ENCODE measurements at regions not wholly inside any gene's neighbourhood (a gene's known extent, or its start where the extent isn't known, plus 50 kb on each side); places are given as distances from the start of the nearest gene placed in this dataset.
A peak's percentile ranks its signal among the peaks of the same experiment; 100 is the strongest.

GRCh38 chr4:177161781-177162180 lies 147.9 kb upstream of the NEIL3 start:
- TF ChIP-seq, protein P1, sequence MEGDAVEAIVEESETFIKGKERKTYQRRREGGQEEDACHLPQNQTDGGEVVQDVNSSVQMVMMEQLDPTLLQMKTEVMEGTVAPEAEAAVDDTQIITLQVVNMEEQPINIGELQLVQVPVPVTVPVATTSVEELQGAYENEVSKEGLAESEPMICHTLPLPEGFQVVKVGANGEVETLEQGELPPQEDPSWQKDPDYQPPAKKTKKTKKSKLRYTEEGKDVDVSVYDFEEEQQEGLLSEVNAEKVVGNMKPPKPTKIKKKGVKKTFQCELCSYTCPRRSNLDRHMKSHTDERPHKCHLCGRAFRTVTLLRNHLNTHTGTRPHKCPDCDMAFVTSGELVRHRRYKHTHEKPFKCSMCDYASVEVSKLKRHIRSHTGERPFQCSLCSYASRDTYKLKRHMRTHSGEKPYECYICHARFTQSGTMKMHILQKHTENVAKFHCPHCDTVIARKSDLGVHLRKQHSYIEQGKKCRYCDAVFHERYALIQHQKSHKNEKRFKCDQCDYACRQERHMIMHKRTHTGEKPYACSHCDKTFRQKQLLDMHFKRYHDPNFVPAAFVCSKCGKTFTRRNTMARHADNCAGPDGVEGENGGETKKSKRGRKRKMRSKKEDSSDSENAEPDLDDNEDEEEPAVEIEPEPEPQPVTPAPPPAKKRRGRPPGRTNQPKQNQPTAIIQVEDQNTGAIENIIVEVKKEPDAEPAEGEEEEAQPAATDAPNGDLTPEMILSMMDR (IDR thresholded peaks at IDR 0.05; ENCODE audit: insufficient read depth, low read length) = no peak
- no peak overlapping the region for H3K4me3 ChIP-seq (ENCODE audit: low read depth, low read length)
- DNase-seq (ENCODE audit: low read depth) = no peak

- H3K4me3 ChIP-seq (ENCODE audit: low read depth, low read length) = no peak overlapping the region
- TF ChIP-seq, protein P1 (IDR thresholded peaks at IDR 0.05; ENCODE audit: insufficient read depth, low read length) = no peak
- DNase-seq (ENCODE audit: low read depth) = no peak
Observed at GRCh38 chr4:177163532-177163931, 146.1 kb upstream of the NEIL3 start.

DNA sequence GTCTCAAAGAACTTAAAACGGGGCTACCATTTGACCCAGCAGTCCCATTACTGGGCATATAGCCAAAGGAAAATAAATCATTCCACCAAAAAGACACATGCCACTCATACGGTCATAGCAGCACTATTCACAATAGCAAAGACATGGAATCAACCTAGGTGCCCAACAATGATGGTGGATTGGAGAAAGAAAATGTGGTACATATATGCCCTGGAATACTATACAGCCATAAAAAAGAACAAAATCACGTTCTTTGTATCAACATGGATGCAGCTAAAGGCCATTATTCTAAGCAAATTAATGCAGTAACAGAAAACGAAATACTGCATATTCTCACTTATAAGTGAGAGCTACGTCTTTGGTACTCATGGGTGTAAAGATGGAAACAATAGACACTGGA lies 138.1 kb upstream of the NEIL3 start:
- TF ChIP-seq, protein P1 (IDR thresholded peaks at IDR 0.05; ENCODE audit: insufficient read depth, low read length) = no peak
- H3K4me3 ChIP-seq (ENCODE audit: low read depth, low read length) = no peak overlapping the region
- DNase-seq (ENCODE audit: low read depth) = no peak

GRCh38 chr4:177175473-177175872 lies 134.2 kb upstream of the NEIL3 start:
- no peak overlapping the region for H3K4me3 ChIP-seq (ENCODE audit: low read depth, low read length)
- TF ChIP-seq, protein P1 (IDR thresholded peaks at IDR 0.05; ENCODE audit: insufficient read depth, low read length) = no peak
- no peak for DNase-seq (ENCODE audit: low read depth)

DNA sequence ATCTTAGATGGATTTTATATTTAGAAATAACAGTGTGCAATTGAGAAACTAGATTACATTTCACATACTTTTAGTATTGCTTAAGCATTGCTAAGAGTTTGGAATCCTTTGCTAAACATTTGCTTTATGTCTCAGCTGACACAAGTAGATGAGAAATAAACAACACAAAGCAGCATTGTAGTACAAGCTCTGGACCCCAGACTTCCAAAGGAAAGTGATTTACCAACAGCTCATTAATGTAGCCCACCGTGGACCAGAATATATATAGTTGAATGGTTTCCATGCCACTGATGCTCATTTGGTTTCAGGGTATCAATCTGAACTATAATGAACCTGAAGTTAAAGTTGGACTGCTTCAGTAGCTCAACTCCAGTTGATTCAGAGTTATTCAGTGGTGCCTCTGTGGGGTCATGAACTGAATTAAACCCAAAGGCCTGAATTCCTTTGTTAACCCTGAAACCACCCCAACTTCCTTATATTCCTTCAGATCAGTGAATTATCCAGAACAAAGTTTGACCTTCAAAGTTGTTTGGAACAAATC lies 132.1 kb upstream of the NEIL3 start:
- DNase-seq (ENCODE audit: low read depth) = peak; percentile 88
- H3K4me3 ChIP-seq (ENCODE audit: low read depth, low read length) = no peak overlapping the region
- TF ChIP-seq, protein P1 (IDR thresholded peaks at IDR 0.05; ENCODE audit: insufficient read depth, low read length) = no peak

DNA sequence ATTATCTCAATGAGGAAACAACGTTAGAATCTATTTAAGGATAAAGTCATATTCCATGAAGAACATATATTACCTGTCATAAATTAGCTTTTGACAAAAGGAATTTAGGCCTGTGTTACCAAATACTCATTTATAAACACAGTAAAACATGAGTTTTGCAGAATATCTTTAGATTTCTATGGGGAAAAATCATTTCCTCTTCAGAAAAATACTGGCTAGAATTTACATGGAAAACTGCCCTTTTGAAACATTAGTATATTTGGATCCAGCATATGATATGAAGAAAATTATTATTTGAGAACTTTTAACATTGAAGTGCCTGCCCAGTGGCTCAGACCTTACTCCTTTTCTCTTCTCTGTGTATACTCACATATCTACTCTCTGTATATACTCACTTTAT lies 131.4 kb upstream of the NEIL3 start:
- TF ChIP-seq, protein P1 (IDR thresholded peaks at IDR 0.05; ENCODE audit: insufficient read depth, low read length) = no peak
- H3K4me3 ChIP-seq (ENCODE audit: low read depth, low read length) = no peak overlapping the region
- DNase-seq (ENCODE audit: low read depth) = no peak

GRCh38 chr4:177182166-177182565 lies 127.5 kb upstream of the NEIL3 start:
- H3K4me3 ChIP-seq (ENCODE audit: low read depth, low read length) = no peak overlapping the region
- DNase-seq (ENCODE audit: low read depth) = peak; percentile 90
- TF ChIP-seq, protein P1 (IDR thresholded peaks at IDR 0.05; ENCODE audit: insufficient read depth, low read length) = no peak
